ENCODE measurements at regions not wholly inside any gene's neighbourhood (a gene's known extent, or its start where the extent isn't known, plus 50 kb on each side); places are given as distances from the start of the nearest gene placed in this dataset.
A peak's percentile ranks its signal among the peaks of the same experiment; 100 is the strongest.
"Not testable (repeated sequence)": the region's sequence is repeated elsewhere in the genome, so short reads cannot be mapped to it uniquely, and the experiment has no call there.

DNA sequence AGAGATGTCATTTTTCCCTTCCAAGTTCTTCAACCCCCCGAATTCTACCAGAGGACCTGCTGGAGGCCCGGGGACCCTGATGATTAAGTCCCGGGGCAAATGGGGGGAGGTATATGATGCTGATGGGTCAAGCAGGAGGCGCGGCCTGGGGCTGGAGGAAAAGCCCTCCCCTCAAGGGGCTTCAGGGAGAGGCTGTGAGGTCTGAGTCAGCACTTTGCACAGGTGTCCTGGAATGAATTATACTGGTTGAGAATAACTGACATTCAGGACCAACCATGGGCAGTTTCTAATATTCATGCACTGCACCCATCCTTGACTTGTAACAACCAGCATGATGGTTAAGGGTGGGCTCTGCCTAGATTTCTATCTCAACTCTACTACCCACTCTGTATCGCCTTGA is 146.8 kb upstream of the SYT13 start:
- no peak for FAIRE-seq

- FAIRE-seq, result no peak
These were observed 146.0 kb upstream of the SYT13 start for GRCh38 chr11:45432100-45432499.

DNA sequence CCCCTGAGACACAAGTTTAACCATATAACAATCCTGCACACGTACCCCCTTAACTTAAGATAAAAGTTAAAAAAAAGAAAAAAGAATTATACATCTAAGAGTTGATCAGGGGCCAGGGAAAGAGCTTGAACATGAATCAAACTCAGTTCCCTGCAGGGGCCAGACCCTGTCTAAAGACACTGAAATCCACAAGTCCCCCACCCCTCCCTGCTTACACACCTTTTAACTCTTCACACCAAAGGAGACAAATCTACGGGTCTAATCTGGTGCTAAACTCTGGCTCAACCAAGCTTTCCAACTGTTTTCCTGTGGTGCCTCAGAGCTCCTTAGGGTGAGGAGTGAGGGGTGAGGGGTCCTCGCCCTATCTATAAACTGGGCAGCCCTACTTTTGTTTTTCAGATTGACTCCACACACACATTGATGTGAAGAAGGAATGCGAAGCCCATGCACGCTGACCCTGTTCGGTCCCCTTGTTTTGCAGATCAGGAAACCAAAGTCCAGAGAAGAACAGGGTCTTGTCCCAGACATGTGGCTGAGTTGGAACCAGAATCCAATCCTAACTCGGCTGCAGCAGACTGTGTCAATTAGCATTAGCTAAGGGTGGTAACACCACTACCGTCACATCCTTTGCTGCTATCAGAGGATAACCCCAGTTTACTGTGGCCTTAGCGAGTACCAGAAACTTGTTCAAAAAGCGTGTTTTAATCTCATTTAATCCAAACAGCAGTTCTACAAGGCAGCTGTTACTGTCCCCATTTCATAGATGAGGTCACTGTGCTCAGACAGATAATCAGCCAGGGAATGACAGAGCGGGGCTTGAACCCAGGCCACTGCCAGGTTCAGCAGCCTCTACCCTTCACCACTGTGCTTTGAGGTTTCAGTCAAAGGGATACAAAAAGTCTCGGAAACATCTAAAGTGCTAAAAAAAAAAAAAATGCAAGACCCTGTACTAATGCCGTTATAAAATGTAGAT is 145.2 kb upstream of the SYT13 start:
- no peak for FAIRE-seq

DNA sequence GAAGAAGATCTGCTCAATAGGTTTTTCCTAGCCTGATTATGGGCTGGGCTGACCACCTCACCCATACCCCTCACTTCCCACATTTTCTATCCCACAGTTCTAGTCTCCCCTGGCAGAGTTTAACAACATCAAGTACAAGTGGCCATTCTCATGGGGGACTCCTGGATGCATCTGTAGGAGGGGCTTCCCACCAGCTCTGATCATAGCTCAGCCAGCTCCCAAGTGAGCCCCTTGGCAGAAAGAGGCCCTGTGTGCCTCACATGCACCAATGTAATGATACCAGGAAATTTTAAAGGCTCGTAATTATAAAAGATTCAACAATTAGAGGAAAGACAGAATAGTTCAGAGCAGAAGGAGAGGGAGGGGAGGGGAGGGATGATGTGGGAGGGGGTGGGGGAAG is 144.2 kb upstream of the SYT13 start:
- FAIRE-seq, result no peak

- no peak for FAIRE-seq
These were observed 143.6 kb upstream of the SYT13 start for GRCh38 chr11:45429719-45430118.

- FAIRE-seq, result no peak
These were observed 142.5 kb upstream of the SYT13 start for GRCh38 chr11:45428541-45429230.

GRCh38 chr11:45428116-45428515 is 142.0 kb upstream of the SYT13 start:
- no peak for FAIRE-seq

DNA sequence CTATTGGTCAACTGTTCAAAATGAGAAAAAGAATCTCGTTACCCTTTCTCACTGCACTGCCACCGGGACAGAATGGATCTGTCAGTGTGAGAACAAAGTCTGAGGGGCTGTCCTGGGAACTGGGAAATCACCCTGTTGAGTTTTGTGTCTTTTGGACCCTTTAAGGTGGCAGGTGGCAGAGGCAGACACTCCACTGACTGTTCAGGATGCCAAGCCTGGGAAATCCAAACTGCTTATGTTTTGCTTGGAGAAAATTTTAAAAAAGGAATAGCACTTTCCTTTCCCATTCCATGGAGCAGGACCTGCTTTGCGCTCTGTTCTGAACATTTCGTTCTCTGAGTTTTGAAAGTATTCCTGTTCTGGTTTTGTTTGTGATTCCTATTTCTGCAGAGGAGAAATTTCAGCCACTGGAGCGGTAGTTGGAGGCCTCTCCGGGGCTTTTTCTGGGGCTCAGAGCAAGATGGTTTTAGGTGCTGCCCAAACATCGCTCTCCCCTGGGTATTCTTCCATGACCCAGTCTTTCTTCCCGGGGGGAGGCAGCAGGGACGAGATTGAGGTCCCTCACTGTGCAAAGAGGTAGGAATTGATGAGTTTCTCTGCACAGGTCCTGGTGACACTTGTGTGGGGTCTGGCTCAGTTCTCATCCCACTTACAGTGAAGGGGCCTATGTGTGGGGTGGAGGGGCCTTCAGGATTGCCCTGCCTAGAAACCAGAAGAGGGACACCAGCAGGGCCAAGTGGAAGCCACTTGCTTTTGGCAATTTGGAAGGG is 138.5 kb upstream of the SYT13 start:
- FAIRE-seq, result no peak

- no peak for FAIRE-seq
These were observed 137.5 kb upstream of the SYT13 start for GRCh38 chr11:45423475-45424120.

GRCh38 chr11:45423036-45423435 is 136.9 kb upstream of the SYT13 start:
- no peak for FAIRE-seq

DNA sequence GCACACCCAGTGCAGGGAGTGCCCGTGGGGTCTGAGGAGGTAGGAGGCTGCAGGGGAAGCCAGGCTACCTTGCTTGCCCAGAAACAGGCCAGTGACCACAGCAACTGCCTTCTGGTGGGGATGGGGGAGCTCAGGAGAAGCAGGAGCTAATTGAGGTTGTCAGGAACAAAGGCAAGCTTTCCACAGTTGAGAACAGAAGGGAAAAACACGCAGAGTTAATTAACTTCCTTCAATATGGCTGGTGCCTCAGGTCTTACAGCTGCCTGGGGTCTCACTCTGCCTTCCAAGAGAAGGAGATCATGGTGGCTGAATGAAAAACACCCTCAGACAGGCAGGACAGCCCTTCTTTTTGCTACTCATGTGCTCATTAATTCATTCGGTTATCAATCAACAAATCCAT is 127.9 kb upstream of the SYT13 start:
- no peak for FAIRE-seq

DNA sequence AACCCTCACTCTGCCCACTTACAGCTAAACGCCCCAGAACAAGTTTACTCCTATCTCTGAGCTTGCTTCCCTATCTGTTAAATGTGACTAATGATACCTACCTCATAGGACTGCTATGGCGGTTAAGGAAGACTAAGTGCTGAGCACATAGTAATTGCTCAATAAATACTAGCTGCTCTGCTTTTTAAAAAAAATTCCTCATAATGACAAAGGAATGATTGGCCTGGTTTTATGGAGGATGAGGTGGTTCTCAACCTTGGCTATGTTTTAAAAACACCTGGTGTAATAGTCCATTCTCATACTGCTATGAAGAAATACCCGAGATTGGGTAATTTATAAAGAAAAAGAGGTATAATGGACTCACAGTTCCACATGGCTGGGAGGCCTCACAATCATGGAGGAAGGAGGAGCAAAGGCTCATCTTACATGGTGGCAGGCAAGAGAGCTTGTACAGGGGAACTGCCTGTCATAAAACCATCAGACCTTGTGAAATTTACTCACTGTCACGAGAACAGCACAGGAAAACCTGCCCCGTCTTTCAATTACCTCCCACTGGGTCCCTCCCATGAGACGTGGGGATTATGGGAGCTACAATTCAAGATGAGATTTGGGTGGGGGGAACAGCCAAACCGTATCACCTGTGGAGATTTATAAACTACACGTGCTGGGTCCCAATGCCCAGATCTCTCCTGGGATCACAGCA is 127.2 kb upstream of the SYT13 start:
- no peak for FAIRE-seq

- no peak for FAIRE-seq
These were observed 126.4 kb upstream of the SYT13 start for GRCh38 chr11:45412521-45412920.

- FAIRE-seq, result no peak
These were observed 125.9 kb upstream of the SYT13 start for GRCh38 chr11:45412051-45412471.

DNA sequence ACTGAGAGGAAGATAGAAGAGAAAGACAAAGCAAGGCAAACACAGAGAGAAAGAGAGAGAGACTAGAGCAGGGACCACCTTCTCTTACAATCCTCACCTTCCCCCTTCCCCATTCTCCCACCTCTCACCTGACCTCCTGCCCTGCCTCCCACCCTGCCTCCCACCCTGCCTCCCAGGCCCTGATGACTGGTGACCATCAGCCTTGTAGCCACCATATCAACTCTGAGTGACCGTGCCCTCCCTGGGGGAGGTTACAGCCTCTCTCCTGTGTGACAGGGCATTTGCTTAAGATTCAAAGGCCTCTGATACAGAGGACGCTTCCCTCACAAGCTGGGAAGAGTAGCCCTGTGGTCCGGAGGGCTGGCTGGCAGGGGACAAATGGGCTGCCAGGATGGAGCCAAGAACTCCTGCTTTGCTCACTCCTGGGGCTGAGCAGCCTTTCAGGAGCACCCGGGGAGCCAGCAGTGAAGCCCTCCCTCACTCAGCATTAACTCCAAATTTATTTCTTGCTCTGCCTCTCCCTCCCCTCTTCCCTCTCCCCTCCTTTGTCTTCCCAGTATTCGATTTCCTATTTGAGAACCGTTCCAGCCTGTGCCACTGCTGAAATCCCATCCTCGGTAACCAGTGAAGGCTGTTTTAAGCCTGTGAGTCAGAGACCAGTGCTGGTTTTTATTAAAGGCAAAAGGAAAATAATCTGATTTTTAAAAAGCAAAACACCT is 125.2 kb upstream of the SYT13 start:
- FAIRE-seq, result no peak

GRCh38 chr11:45410391-45411227 is 124.5 kb upstream of the SYT13 start:
- no peak for FAIRE-seq

GRCh38 chr11:45409587-45409986 is 123.4 kb upstream of the SYT13 start:
- no peak for FAIRE-seq

DNA sequence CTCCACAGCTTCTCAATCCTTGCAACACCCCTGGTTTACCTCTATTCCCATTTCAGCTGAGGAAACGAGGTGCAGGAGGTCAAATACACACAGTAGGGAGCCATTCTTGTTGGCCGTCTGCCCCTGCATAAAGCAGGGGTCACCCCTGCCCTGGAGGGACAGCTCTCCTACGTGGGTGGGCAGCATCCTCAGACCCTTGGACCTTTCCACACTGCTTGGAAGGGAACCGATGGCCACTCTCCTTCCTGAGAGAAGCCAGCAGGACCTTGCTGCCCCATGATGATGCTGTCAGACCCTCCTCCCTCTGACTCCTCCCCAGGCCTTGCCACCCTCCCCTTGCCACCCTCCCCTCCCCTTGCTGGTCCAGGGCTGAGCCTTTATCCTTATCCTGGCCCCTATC is 121.1 kb upstream of the SYT13 start:
- no peak for FAIRE-seq

GRCh38 chr11:45405916-45406670 is 120.0 kb upstream of the SYT13 start:
- FAIRE-seq, result peak; percentile 30

GRCh38 chr11:45403521-45403920 is 117.4 kb upstream of the SYT13 start:
- FAIRE-seq, result not testable (repeated sequence)
